ENCODE measurements at regions not wholly inside any gene's neighbourhood (a gene's known extent, or its start where the extent isn't known, plus 50 kb on each side); places are given as distances from the start of the nearest gene placed in this dataset.

DNA sequence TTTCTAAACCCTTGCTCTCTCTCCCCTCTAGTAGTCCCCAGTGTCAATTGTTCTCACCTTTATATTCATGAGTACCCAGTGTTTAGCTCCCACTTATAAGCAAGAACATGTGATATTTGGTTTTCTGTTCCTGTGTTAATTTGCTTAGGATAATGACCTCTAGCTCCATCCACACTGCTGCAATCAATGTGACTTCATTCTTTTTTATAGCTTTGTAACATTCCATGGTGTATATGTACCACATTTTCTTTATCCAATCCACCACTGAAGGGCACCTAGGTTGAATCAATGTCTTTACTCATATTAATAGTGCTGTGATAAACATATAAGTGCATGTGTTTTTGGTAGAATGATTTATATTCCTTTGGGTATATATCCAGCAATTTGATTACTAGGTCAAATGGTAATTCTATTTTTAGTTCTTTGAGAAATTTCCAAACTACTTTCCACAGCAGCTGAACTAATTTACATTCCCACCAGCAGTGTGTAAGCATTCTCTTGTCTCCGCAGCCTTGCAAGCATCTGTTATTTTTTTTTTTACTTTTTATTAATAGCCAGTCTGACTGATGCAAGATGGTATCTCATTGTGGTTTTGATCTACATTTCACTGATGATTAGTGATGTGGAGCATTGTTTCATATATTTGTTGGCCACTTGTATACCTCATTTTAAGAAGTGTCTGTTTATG lies 277.8 kb downstream of the LTN1 start:
- FAIRE-seq (peak; percentile 60), DNase-seq (ENCODE audit: low read depth, low spot score) (no peak)
- Histone ChIP-seq H3K9me3 (ENCODE audit: control insufficient read depth, low read depth, low read length) (peaks cover 3% of the 10 kb centered on the region), H3K36me3 (ENCODE audit: control insufficient read depth in 2 of 2, extremely low read depth in 1 of 2, insufficient read depth in 2 of 2, low read length in 2 of 2) (no peaks in the 10 kb centered on the region), H3K4me2 (ENCODE audit: control insufficient read depth, extremely low read depth, insufficient read depth, low read depth, low read length) (no peak overlapping the region), H2AFZ (ENCODE audit: control insufficient read depth, low read length) (no peak overlapping the region), H3K4me1 (ENCODE audit: control insufficient read depth, extremely low read depth, insufficient read depth, low read length) (no peaks in the 10 kb centered on the region), H3K27ac (ENCODE audit: control insufficient read depth, insufficient read depth, low read length) (no peak overlapping the region), H3K9ac (ENCODE audit: control insufficient read depth, extremely low read depth, insufficient read depth, low read length) (no peak overlapping the region), H3K79me2 (ENCODE audit: control insufficient read depth, insufficient read depth, low read length) (no peaks in the 10 kb centered on the region), H3K27me3 (ENCODE audit: control insufficient read depth, extremely low read depth, insufficient read depth, low read length) (no peaks in the 10 kb centered on the region), H3K4me3 (ENCODE audit: control insufficient read depth in 2 of 3, extremely low read depth in 1 of 3, insufficient read depth in 2 of 3, low read depth in 1 of 3, low read length in 3 of 3) (no peak overlapping the region), H4K20me1 (ENCODE audit: control insufficient read depth, extremely low read depth, insufficient read depth, low read length) (no peaks in the 10 kb centered on the region), H3K9me1 (ENCODE audit: control insufficient read depth, extremely low read depth, insufficient read depth, low read length) (no peaks in the 10 kb centered on the region)
- dilution Hi-C loops (cut with MboI; ENCODE audit: extremely low pct_ligation_motif_present, low sequenced_read_pairs) = no loop called here
- TF ChIP-seq, protein P1, sequence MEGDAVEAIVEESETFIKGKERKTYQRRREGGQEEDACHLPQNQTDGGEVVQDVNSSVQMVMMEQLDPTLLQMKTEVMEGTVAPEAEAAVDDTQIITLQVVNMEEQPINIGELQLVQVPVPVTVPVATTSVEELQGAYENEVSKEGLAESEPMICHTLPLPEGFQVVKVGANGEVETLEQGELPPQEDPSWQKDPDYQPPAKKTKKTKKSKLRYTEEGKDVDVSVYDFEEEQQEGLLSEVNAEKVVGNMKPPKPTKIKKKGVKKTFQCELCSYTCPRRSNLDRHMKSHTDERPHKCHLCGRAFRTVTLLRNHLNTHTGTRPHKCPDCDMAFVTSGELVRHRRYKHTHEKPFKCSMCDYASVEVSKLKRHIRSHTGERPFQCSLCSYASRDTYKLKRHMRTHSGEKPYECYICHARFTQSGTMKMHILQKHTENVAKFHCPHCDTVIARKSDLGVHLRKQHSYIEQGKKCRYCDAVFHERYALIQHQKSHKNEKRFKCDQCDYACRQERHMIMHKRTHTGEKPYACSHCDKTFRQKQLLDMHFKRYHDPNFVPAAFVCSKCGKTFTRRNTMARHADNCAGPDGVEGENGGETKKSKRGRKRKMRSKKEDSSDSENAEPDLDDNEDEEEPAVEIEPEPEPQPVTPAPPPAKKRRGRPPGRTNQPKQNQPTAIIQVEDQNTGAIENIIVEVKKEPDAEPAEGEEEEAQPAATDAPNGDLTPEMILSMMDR (optimal IDR thresholded peaks at IDR 0.05 in 1 of 3, IDR thresholded peaks at IDR 0.05 in 1 of 3, conservative IDR thresholded peaks at IDR 0.05 in 1 of 3; ENCODE audit: extremely low read depth in 1 of 3, insufficient read depth in 2 of 3, low read length in 3 of 3) = no peak
- no peak for TF ChIP-seq EZH2 (IDR thresholded peaks at IDR 0.05; ENCODE audit: low read length)

DNA sequence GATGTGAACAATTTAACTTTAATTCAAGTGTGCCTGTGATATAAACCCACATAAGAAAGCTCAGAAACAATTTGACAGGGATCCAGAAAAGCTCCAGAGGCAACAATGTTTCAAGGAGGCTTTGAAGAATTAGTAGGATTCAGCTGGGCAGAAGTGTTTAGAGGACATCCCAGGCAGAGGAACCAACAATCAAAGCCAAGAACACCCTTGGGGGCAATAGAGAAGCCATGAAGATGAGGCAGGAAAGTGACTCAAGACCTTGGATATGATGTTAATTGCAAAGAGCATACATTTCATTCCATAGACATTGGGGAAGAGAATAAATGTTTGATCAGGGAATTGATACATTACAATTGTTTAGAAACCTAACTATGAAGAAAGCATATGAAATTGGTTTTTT lies 280.3 kb downstream of the LTN1 start:
- Histone ChIP-seq H3K9me1 (ENCODE audit: control insufficient read depth, extremely low read depth, insufficient read depth, low read length) (no peaks in the 10 kb centered on the region), H3K4me2 (ENCODE audit: control insufficient read depth, extremely low read depth, insufficient read depth, low read depth, low read length) (no peak overlapping the region), H3K9ac (ENCODE audit: control insufficient read depth, extremely low read depth, insufficient read depth, low read length) (no peak overlapping the region), H3K79me2 (ENCODE audit: control insufficient read depth, insufficient read depth, low read length) (no peaks in the 10 kb centered on the region), H3K27me3 (ENCODE audit: control insufficient read depth, extremely low read depth, insufficient read depth, low read length) (no peaks in the 10 kb centered on the region), H3K36me3 (ENCODE audit: control insufficient read depth in 2 of 2, extremely low read depth in 1 of 2, insufficient read depth in 2 of 2, low read length in 2 of 2) (no peaks in the 10 kb centered on the region), H4K20me1 (ENCODE audit: control insufficient read depth, extremely low read depth, insufficient read depth, low read length) (no peaks in the 10 kb centered on the region), H3K9me3 (ENCODE audit: control insufficient read depth, low read depth, low read length) (no peaks in the 10 kb centered on the region), H3K27ac (ENCODE audit: control insufficient read depth, insufficient read depth, low read length) (no peak overlapping the region), H3K4me3 (ENCODE audit: control insufficient read depth in 2 of 3, extremely low read depth in 1 of 3, insufficient read depth in 2 of 3, low read depth in 1 of 3, low read length in 3 of 3) (no peak overlapping the region), H2AFZ (ENCODE audit: control insufficient read depth, low read length) (no peak overlapping the region), H3K4me1 (ENCODE audit: control insufficient read depth, extremely low read depth, insufficient read depth, low read length) (no peaks in the 10 kb centered on the region)
- no peak for TF ChIP-seq EZH2 (IDR thresholded peaks at IDR 0.05; ENCODE audit: low read length)
- TF ChIP-seq, protein P1 (optimal IDR thresholded peaks at IDR 0.05 in 1 of 3, IDR thresholded peaks at IDR 0.05 in 1 of 3, conservative IDR thresholded peaks at IDR 0.05 in 1 of 3; ENCODE audit: extremely low read depth in 1 of 3, insufficient read depth in 2 of 3, low read length in 3 of 3) = no peak
- no peak for DNase-seq (ENCODE audit: low read depth, low spot score)
- no peak for FAIRE-seq
- dilution Hi-C loops (cut with MboI; ENCODE audit: extremely low pct_ligation_motif_present, low sequenced_read_pairs) = no loop called here
